NCI-H2107 treated with DMSO at 0.1 percent for 48 hours (cell line): ENCODE measurements at regions not wholly inside any gene's neighbourhood (a gene's known extent, or its start where the extent isn't known, plus 50 kb on each side); places are given as distances from the start of the nearest gene placed in this dataset.
A peak's percentile ranks its signal among the peaks of the same experiment; 100 is the strongest.

Experiments
- DNase-seq: peaks from one replicate; lab custom pipeline; 2025; ENCODE audit not compliant: unreplicated experiment; lab: John Stamatoyannopoulos, UW

DNA sequence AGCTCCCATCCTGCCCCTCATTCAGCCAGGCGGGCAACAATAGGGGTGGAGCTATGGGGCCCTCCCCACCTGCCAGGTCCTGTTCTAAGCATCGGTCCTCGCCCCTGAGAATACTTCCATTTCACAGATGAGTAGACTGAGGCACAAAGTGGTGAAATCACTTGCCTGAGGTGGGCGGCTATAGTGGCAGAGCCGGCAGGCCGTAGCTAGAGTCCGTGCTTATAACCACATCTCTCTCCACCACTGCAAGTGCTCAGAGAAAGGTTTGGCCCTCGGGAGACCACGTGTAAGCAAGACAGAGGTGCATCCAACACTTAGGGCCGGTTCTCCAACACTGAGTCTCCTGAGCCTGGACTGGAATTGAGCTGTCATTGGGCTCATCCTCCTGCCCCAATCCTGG lies 145.8 kb upstream of the UNC5B start:
- DNase-seq, result no peak

DNA sequence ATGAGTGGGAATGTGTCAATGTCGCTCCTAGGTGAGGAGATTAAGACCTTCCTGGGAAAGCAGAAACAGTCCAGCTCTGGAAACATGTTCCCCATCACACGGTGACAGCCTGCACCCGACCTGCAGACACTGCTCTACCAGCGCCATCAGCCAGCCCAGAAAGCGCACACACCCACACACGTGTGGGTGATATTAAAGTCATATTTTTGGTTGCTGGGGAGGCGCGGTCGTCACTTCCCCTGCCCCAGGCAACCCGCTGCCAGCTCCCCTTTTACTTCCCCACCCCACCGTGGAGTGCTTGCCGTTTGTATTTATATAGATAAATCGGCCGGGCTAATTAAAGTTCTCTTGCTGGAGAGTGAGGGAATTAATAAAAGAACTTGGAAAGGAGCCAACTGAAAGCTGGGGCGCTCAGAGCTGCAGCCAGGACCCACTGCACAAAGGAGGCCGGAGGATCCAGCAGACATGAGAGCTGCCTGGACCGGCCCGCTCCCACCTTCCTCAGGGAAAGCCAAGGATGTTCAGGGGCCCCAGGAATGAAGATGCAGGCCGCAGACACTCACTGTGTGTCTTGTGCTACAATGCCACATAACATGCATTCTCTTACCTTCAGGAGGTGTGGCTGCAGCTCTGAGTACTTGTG lies 145.2 kb upstream of the UNC5B start:
- no peak for DNase-seq

- no peak for DNase-seq
Measured at GRCh38 chr10:71068861-71069271, 143.5 kb upstream of the UNC5B start.

DNA sequence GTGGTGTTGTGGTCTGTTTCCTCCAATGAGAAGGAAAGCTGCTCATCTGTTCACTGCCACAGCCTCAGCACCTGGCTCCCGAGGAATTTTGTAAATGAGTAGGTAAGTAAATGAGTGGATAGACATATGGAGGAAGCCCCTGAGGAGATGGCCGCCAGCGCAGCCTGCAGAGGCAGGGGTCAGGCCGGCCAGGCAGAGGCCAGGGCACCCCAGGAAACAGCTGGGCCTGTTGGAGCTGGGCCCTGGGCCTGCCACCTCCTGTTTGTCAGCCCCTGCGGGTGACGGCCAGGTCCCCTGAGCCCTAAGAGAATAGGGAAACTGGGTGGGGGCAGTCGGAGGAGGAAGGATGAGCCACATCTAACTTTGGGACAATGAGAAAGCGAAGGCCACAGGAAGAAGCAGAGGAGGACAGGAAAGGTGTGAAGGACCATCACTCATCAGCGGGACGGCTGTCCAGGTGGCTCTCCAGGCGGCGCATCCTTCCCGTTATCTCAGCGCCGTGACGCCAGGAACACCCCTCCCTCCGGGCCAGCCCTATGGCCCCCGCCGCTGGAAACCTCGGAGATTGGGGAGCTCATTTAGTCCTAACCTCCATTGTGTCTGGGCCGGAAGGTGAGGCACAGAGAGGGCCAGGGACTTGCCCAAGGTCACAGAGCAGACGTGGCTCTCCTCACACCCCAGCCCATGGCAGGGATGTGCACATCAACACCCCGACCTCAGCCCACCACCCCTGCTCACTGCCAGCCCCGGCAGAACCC lies 142.3 kb upstream of the UNC5B start:
- no peak for DNase-seq

DNA sequence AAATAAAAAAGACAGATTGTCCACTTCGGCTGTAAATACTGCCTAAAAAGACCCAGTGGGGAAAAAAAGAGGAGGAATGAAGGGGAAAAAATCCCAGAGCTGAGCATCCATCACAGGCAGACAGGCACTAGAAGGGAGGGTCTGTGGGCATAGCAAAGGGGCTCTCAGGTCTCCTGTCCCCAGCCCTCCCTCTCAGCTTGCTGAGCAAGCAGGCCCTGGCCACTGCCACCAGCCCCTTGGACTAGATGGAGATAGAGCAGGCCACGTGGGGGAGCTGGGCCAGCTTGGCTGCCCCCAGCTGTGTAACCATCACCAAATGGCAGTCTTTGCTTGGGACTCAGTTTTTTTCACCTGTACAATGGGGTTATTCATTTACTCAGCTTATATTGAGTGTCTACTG lies 141.6 kb upstream of the UNC5B start:
- DNase-seq, result no peak

- DNase-seq, result no peak
Measured at GRCh38 chr10:71072131-71072822, 140.1 kb upstream of the UNC5B start.

GRCh38 chr10:71072823-71073210 lies 139.6 kb upstream of the UNC5B start:
- DNase-seq, result no peak

DNA sequence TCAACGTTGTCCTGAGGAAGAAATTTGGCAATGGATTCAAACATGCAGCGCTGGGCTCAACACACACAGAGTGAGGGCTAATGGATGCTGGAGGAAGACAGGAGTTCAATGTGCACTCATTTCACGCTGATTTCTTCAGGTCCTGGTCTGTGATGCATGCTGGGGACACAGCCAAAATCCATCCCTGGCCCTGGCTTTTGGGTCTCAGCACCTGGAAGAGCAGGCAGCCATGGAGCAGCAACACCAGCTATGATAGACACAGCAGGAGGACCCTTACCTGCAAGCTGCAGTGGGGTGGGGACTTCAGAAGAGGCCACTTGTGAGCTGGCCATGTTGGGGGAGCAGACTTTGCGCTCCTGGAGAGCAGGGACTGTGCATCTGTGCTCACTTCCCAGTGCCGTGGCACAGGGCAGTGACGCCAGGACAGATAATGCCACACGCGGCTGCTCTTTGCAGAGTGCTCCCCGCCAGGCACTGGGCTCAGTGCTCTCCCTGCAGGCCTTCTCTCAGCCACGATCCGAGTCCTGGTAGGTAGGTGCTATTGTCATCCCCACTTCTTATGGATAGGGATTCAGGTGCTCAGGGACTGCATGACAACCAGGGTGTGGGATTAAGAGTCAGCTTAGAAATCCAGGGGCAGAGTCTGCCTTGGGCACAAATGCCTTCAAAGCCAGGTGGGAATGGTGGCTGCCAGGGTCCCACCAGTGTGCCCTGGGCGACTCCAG lies 138.8 kb upstream of the UNC5B start:
- DNase-seq, result no peak

GRCh38 chr10:71074176-71074755 lies 138.1 kb upstream of the UNC5B start:
- no peak for DNase-seq

GRCh38 chr10:71075086-71075758 lies 137.1 kb upstream of the UNC5B start:
- DNase-seq, result no peak

GRCh38 chr10:71075759-71076472 lies 136.5 kb upstream of the UNC5B start:
- no peak for DNase-seq

- peak; percentile 32 for DNase-seq
Measured at GRCh38 chr10:71076473-71077142, 135.8 kb upstream of the UNC5B start.

GRCh38 chr10:71077143-71077581 lies 135.2 kb upstream of the UNC5B start:
- no peak for DNase-seq

GRCh38 chr10:71077796-71078453 lies 134.4 kb upstream of the UNC5B start:
- no peak for DNase-seq

DNA sequence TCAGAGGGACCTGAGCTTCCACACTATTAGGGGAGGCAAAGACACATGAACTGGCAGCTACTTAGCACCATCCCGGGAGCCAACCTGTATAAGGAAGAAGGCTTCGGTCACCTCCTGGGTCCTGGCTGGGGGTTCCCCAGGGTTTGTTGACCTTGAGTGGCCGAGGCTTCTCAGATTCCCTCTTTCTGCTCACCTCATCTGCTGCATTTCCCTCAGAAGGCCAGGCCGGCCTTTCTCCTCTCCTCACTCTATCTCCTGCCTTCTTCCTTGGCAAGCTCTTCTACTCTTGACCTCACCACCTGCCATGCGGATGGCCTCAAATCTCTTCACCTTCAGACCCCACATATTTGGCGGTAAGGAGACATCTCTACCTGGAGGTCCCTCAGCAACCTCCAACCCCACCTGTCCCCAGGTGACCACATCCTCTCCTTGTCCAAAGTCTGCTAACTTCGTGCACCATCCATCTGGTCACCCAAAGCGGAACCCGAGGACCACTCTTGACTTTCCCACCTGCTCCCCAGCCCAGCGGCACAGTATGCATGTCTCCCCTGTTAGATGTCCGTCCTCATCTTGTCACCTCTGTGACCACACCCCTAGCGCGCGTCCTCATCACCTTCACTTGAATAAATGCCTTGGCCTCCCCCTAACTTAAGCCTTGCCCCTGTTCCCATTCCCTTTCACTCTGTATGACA lies 133.8 kb upstream of the UNC5B start:
- DNase-seq, result no peak

DNA sequence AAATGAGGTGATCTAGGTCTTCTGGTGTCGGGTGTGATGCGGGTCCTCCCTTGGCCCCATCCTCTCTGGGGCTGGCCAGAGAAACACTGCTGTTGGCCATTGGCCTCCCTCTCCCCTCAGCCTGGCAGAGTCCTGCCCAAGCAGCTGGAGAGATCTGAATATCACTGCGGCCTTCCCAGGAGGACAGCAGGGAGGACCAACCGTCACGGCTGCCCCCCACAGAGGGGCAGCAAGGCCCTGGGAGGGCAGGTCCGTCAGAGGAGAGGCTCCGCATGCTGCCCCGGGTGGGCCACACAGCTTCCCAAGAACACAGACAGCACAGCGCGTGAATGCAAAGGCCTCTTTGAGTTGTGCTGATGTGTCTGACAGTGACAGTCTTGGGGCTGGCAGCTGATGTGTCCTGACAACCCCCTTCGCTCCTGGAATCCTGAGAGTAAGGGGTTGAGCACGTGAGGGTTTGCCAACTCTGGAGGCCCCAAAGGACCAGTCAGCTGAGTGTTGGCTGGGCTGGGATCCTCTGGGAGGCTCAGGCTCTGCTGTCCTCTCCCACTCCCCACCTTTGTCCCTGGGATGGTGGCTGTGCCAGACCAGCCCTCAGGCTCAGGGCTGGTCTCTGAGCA lies 132.5 kb upstream of the UNC5B start:
- no peak for DNase-seq

DNA sequence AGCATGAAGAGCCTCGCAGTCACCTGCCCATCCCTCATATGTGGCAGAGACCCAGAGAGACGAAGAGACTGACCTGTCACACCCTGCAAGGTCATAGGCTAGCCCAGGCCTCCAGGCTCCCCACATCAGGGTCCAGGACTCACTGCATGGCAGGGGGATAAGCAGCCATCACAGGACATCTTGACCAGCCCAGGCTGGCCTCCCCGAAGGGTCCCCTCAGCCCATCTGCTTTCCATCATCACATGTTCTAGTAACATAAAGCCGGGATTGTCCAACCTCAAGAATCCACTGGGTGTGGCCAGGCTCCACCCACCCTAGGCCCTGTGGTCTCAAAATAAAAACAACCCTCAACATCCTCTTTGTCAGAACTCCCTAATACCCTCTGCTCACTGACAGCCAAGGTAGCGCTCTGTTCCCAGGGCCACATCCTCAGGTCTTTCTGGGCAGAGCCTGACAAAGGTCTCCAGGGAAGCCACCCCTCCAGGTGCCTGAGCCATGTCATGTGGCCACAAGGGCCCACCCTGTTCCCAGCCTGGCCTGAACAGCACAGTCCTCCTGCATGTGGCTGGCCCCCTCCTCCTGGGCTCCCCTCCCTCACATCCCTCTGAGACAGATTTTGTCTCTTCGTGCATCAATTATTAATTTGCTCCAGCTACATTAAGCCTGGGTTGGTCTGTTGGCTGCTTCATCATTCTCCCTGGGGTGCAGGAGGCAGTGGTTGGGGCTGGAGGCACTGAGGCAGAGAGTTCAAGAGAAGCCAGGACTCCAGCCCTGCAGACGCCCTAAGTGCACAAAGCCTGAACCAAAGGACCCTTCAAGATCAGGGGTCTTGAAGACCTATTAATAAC lies 131.8 kb upstream of the UNC5B start:
- DNase-seq, result no peak
